Activated CD8-positive, alpha-beta T cell treated with anti-CD3 and anti-CD28 coated beads, Interleukin-2, amount 10 ng/mL, durations not matched to agents 7 days and 5 days (primary cell): ENCODE measurements at regions not wholly inside any gene's neighbourhood (a gene's known extent, or its start where the extent isn't known, plus 50 kb on each side); places are given as distances from the start of the nearest gene placed in this dataset.

Source experiments
- ATAC-seq: fragments of 150-1000 bp; cut with Tn5 transposase; one replicate; pipeline ENCODE4 v1.10.0; 2021; ENCODE audit warnings: moderate library complexity
- CTCF ChIA-PET: fragments of 350-600 bp; sonication (Branson Sonifier 250); formaldehyde crosslinking; loops from one replicate; lab custom pipeline; 2021; ENCODE audit warnings: antibody characterized with exemption; lab: Charles Lee
- POLR2A ChIA-PET: fragments of 350-600 bp; sonication (Branson Sonifier 250); formaldehyde crosslinking; loops from one replicate; lab custom pipeline; 2021; ENCODE audit warnings: antibody characterized with exemption; lab: Charles Lee
- DNase-seq: peaks from one replicate; pipeline ENCODE4 v3.0.0-alpha.2; 2020
- H3K27ac Mint-ChIP-seq: one replicate; pipeline ENCODE4 v1.8.0; 2021; ENCODE audit warnings: mild to moderate bottlenecking, mixed read lengths
- H3K27me3 Mint-ChIP-seq: one replicate; pipeline ENCODE4 v1.8.0; 2021; ENCODE audit warnings: low read depth, mixed read lengths
- H3K36me3 Mint-ChIP-seq: one replicate; pipeline ENCODE4 v1.8.0; 2021; ENCODE audit warnings: low read depth, mixed read lengths
- H3K4me1 Mint-ChIP-seq: one replicate; pipeline ENCODE4 v1.8.0; 2021; ENCODE audit warnings: low read depth, mixed read lengths
- H3K4me3 Mint-ChIP-seq: one replicate; pipeline ENCODE4 v1.8.0; 2021; ENCODE audit warnings: mild to moderate bottlenecking, mixed read lengths
- H3K9me3 Mint-ChIP-seq: one replicate; pipeline ENCODE4 v1.8.0; 2022; ENCODE audit warnings: mixed read lengths; ENCODE audit not compliant: insufficient read depth

DNA sequence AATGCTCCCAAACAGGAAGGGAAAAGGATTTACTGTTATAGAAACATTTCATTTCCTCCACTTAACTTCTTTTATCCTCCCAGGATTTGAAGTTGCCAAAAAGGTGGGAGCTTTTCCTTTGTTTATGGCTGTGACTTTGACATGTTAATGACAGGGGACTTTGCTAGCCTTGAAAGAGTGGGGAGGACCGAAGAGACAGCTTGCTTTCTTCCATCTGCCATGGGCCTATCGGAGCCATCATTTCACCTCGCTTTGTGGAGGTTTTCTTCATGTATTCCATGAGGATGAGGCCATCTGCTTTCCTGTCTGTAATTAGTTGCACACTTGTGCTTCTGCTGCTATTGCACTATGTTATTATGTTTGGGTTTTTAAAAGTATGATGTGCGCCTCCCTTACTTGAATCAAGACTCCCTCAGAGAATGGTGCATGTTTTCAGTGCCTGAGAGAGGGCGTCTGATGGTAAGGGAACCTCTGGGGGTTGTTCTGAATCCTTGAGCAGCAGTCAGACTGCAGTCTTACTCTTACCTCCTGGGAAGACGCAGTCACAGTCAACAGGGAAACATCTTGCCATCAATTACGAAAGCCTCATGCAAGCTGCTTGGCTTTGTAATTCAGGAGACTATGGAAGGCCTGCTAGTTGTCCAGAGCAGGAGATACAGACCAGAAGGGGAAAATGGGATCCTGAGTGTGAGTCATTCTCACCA is 173.3 kb upstream of the MGAT5 start:
- ATAC-seq, result no peak
- H3K27me3 Mint-ChIP-seq, result peaks cover 9% of the 10 kb centered on the region
- ChIA-PET CTCF (no interaction called here), POLR2A (no interaction called here)
- H3K36me3 Mint-ChIP-seq, result no peaks in the 10 kb centered on the region
- DNase-seq, result no peak
- no peak overlapping the region for H3K4me3 Mint-ChIP-seq
- no peaks in the 10 kb centered on the region for H3K9me3 Mint-ChIP-seq
- H3K4me1 Mint-ChIP-seq, result no peaks in the 10 kb centered on the region
- no peak overlapping the region for H3K27ac Mint-ChIP-seq

DNA sequence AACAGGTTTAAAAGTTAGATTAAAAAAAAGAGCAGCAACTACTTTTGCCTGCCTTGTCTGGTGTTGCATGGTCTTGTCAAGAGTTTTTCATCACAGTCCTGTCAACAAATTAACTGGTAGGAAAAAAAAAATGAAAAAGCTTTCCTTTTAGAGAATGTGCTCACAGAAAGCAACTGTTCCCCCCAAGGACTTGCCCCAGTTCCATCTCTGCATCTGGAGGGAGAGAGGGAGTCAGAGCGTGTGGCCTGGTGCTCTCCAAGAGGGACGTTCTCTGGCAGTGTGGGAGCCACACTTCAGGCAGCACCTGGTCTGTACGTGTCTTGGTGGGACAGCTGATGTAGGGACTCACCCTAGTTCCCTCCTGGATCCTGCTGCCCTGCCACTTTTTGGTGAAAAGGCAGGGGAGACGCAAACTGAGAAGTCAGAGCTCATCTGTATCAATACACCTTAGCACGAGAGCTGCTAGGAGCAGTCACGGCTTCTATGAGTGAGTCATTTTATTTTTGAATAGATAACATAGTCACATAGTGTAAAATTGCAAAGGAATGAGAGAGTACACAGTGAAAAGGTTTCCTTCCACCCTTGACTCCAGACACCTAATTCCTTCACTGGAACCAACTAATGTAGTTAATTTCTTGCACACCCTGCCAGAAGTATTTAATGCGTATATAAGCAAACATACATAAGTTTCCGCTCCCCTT is 172.5 kb upstream of the MGAT5 start:
- ChIA-PET POLR2A (no interaction called here), CTCF (no interaction called here)
- DNase-seq (no peak), ATAC-seq (no peak)
- Mint-ChIP-seq H3K27ac (no peak overlapping the region), H3K4me1 (no peaks in the 10 kb centered on the region), H3K9me3 (no peaks in the 10 kb centered on the region), H3K4me3 (no peak overlapping the region), H3K36me3 (no peaks in the 10 kb centered on the region), H3K27me3 (peaks cover 9% of the 10 kb centered on the region)

DNA sequence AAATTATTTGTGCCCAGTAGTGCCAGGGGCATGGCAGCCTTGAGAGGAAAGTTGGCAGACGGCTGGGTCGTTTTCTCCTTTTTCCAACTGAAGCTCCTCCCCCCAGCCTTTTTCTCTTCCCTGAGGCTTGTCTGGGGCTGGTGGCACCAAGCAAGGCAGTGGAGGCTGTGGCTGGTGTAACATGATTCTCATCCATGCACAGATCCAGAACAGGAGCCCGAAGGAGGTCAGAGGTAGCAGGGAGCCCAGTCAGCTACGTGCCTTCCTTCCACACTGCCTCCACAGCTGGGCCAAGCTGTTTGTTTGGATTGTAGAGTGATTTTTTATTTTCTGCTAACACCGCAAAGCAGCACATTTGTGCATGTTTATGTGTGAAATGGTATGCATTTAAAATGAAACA is 170.3 kb upstream of the MGAT5 start:
- ChIA-PET CTCF (no interaction called here), POLR2A (no interaction called here)
- Mint-ChIP-seq H3K27me3 (peaks cover 8% of the 10 kb centered on the region), H3K27ac (no peak overlapping the region), H3K4me3 (no peak overlapping the region), H3K36me3 (no peaks in the 10 kb centered on the region), H3K9me3 (no peaks in the 10 kb centered on the region), H3K4me1 (no peaks in the 10 kb centered on the region)
- DNase-seq, result no peak
- ATAC-seq, result no peak

DNA sequence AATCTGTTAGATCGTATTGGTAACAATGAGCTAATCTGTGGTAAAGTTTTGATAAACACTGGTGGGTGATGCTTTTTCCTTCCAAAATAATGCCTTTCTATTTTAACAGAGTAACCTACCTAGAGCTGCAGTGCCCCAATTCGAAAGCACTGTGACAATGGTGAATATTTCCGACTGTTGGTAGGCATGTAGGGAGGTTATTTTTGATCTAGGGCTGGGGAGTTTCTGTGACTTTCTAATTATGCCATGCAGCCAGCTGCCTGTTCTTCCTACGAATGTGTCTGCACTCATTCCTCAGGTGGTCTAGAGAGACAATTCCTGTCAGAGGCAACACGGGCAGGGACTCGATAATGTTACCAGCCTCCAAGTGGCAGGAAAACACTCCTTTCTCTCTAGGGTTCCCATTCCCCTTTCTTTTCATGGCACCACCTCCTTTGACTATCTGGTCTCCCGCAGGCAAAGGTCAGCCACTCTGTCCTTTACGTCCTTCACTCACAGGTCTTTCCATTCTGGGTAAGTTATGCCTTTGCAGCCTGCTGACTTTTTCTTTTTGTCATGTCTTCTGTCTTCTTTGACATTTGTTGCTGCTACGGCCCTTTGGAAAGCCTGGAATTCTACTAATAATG is 167.2 kb upstream of the MGAT5 start:
- H3K27ac Mint-ChIP-seq, result no peak overlapping the region
- no peak overlapping the region for H3K4me3 Mint-ChIP-seq
- ATAC-seq, result no peak
- no peaks in the 10 kb centered on the region for H3K9me3 Mint-ChIP-seq
- ChIA-PET CTCF (no interaction called here), POLR2A (no interaction called here)
- H3K27me3 Mint-ChIP-seq, result peaks cover 8% of the 10 kb centered on the region
- no peaks in the 10 kb centered on the region for H3K4me1 Mint-ChIP-seq
- DNase-seq, result no peak
- no peaks in the 10 kb centered on the region for H3K36me3 Mint-ChIP-seq

DNA sequence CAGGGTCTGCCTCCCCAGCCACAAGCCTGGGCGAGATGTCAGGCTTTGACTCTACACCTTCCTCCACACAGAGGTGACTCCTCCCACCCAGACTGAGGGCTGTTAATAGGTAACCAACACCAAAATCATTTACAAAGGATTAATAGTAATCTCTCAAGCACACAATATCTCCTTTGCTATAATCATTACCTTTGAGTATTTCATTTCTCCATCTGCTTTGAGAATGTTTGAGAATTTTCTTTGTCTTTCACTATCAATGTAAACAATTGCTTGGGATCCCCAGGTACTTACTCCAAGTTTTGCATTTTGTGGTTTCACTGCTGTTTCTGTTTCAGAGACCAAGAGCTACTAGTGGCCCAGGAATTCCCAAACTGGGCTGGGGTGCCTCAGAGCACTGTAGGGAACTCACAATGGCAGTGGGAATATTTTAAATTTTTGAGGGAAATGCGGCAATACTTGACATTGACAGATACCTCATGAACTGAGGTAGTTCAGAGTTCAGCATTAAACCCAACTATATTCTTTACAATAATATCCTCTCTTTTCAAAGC is 166.4 kb upstream of the MGAT5 start:
- no peaks in the 10 kb centered on the region for H3K9me3 Mint-ChIP-seq
- ChIA-PET POLR2A (no interaction called here), CTCF (no interaction called here)
- DNase-seq, result no peak
- no peak overlapping the region for H3K4me3 Mint-ChIP-seq
- H3K36me3 Mint-ChIP-seq, result no peaks in the 10 kb centered on the region
- H3K27me3 Mint-ChIP-seq, result peaks cover 5% of the 10 kb centered on the region
- no peak for ATAC-seq
- H3K4me1 Mint-ChIP-seq, result no peaks in the 10 kb centered on the region
- H3K27ac Mint-ChIP-seq, result no peak overlapping the region

DNA sequence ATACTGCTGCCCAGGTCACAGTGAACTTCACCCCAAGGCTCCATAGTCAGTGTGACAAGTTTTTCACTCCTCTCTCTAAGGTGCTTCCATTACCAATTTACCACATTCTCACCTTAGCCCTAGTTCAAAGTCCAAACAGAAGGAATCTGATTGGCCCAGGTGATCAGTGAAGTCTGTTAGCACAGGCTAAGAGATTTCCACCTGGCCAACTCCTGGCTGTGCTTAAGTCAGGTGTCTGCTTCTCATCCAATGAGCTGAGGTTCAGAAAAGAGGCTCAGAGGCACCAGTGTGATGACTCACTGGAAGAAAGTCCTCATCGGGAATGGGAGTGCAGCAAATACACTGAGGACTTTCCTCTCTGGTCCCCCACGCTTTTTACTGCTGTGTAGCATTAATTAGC is 164.4 kb upstream of the MGAT5 start:
- CTCF ChIA-PET, result no interaction called here

DNA sequence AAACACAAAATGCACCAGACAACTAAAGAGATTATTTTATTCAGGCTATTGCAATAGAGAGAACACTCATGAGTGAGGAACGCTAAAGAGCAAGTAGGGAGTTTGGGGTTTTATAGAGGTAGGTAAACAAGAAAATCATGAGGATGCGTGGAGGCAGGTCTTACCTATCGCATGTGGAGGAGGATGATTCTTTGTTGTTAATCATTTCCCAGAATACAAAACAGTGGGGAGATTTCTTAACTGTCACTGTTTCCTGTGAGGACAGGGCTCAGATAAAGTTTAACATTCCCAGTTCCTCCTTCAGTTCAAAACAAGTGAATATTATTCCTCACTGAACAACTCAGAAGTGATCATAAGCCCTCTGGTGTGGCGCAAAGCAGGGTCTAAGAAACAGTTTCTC is 156.1 kb upstream of the MGAT5 start:
- H3K36me3 Mint-ChIP-seq, result no peaks in the 10 kb centered on the region
- no peaks in the 10 kb centered on the region for H3K9me3 Mint-ChIP-seq
- ChIA-PET POLR2A (no interaction called here), CTCF (no interaction called here)
- peaks cover 14% of the 10 kb centered on the region for H3K27me3 Mint-ChIP-seq
- H3K27ac Mint-ChIP-seq, result no peak overlapping the region
- H3K4me3 Mint-ChIP-seq, result no peak overlapping the region
- DNase-seq (no peak), ATAC-seq (no peak)
- H3K4me1 Mint-ChIP-seq, result no peaks in the 10 kb centered on the region

More for the DNA sequence above, 164.4 kb upstream of the MGAT5 start:
- DNase-seq, result no peak
- POLR2A ChIA-PET, result no interaction called here
- Mint-ChIP-seq H3K36me3 (no peaks in the 10 kb centered on the region), H3K9me3 (no peaks in the 10 kb centered on the region), H3K27me3 (peaks cover 5% of the 10 kb centered on the region), H3K27ac (no peak overlapping the region), H3K4me3 (no peak overlapping the region), H3K4me1 (no peaks in the 10 kb centered on the region)
- no peak for ATAC-seq

DNA sequence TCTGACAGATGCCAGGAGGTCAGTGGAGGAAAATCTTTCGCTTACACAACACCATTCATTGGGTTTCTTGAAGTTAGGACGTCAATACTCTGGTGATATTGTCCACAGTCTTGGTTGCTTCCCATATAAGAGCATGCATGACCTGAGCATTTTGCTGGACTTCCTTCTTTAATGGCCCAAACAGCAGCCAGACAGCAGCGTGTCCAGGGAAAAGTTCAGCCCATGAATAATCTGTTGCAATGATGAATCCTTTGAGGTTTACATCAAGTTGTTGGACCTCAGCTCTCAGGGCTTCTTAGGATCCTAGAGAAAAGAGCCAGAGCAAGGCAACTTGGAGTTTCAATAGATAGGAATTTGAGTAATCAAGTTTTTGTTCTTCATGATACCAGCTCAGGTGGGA is 155.6 kb upstream of the MGAT5 start:
- Mint-ChIP-seq H3K4me1 (no peaks in the 10 kb centered on the region), H3K9me3 (no peaks in the 10 kb centered on the region), H3K36me3 (no peaks in the 10 kb centered on the region), H3K27me3 (peaks cover 14% of the 10 kb centered on the region), H3K27ac (no peak overlapping the region), H3K4me3 (no peak overlapping the region)
- ChIA-PET CTCF (interaction anchor here (0.6 kb wide), 1 partner anchor 61 kb away, joined by 4 read pairs; no protein-coding TSS in a partner anchor), POLR2A (no interaction called here)
- DNase-seq, result no peak
- no peak for ATAC-seq

DNA sequence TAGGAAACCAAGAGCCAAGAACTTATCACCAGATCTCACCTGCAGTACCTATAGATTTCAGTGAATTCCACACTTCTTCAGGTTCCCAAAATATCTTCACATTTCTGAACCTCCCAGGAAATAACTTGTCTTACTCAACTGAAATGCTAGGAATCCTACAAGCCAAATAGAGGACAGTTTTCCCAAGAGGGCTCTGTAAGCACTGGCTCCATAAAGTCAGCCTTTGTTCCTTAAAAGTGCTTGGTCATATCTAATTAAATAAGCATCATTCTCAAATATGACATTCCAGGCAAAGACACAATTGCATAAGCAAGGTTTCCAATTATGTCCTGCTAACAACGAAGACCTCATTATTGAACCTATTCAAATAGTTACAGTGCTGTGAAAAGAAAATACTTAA is 154.6 kb upstream of the MGAT5 start:
- Mint-ChIP-seq H3K4me1 (peaks cover 2% of the 10 kb centered on the region), H3K9me3 (no peaks in the 10 kb centered on the region), H3K27ac (no peak overlapping the region), H3K36me3 (no peaks in the 10 kb centered on the region), H3K27me3 (peaks cover 14% of the 10 kb centered on the region), H3K4me3 (no peak overlapping the region)
- ATAC-seq (no peak), DNase-seq (no peak)
- CTCF ChIA-PET, result no interaction called here
- POLR2A ChIA-PET, result no interaction called here

DNA sequence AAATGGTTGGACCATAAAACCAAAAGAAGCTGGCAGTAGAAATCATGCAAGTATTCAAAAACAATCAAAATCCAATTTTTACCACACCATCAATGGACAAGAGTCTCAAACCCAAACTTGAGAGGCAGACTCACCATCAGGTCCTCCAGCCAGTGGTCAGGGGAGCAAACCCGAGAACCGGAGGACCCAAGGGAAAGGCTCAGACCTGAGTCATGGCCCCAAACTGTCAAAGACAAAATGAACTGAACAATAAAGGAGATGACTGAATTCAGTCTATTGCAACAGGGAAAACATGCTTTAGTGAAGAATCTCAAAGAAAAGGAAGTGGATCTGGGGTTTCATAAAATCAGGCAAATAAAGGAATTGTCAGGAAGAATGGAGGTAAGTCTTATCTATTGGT is 150.7 kb upstream of the MGAT5 start:
- DNase-seq (no peak), ATAC-seq (no peak)
- POLR2A ChIA-PET, result no interaction called here
- H3K36me3 Mint-ChIP-seq, result no peaks in the 10 kb centered on the region
- no peak overlapping the region for H3K27ac Mint-ChIP-seq
- CTCF ChIA-PET, result interaction anchor here (1.4 kb wide), 1 partner anchor 15 kb away, joined by 6 read pairs; no protein-coding TSS in a partner anchor
- no peak overlapping the region for H3K4me3 Mint-ChIP-seq
- H3K27me3 Mint-ChIP-seq, result peaks cover 7% of the 10 kb centered on the region
- no peaks in the 10 kb centered on the region for H3K9me3 Mint-ChIP-seq
- H3K4me1 Mint-ChIP-seq, result peaks cover 14% of the 10 kb centered on the region

DNA sequence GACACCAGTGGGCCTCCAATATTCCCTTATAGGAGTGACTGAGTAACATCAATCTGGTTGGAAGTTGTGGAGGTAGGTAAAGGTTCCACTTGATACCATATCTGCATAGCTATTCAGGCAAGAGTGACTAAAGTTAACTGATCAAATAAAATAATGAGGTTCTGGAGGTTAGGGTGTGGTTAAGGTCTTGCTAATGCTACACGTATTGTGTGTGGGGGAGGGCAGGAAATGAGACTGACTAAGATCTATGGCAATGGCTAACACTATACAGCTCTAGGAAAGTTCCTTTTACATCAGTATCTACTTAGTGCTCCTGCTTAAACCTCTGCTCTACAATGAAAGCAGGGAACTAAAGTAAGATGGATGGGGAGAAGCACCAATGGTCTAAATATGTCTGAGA is 149.1 kb upstream of the MGAT5 start:
- ATAC-seq, result peak; percentile 82
- Mint-ChIP-seq H3K27me3 (peaks cover 5% of the 10 kb centered on the region), H3K4me1 (peaks cover 14% of the 10 kb centered on the region), H3K27ac (no peak overlapping the region), H3K9me3 (no peaks in the 10 kb centered on the region), H3K4me3 (no peak overlapping the region), H3K36me3 (no peaks in the 10 kb centered on the region)
- ChIA-PET CTCF (interaction anchor here (1.2 to 2.3 kb wide), 2 partner anchors 14 to 347 kb away, joined by 3 to 13 read pairs; no protein-coding TSS in a partner anchor), POLR2A (no interaction called here)
- DNase-seq, result peak; percentile 57

DNA sequence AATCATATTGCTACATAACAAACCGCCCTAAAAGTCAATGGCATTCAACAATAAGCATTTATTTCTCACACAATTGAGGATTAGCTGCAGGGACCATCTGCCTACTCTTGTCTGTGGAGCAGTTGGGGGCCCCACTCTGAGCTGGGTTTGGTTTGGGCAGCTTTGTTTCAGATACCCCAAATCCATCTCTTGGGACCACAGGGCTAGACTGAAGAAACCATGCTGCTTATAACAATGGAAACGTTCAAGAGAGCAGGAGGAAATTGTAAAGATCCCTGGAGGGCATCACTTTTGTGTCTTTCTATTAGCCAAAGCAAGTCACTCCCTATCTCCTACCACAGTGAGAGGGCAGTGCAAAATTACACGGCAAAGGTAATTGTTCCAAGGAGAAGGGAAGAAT is 146.5 kb upstream of the MGAT5 start:
- POLR2A ChIA-PET, result no interaction called here
- no peaks in the 10 kb centered on the region for H3K36me3 Mint-ChIP-seq

More for the DNA sequence above, 146.5 kb upstream of the MGAT5 start:
- Mint-ChIP-seq H3K4me3 (no peak overlapping the region), H3K4me1 (peaks cover 14% of the 10 kb centered on the region), H3K27ac (no peak overlapping the region), H3K9me3 (peaks cover 4% of the 10 kb centered on the region), H3K27me3 (no peaks in the 10 kb centered on the region)
- DNase-seq (no peak), ATAC-seq (no peak)
- CTCF ChIA-PET, result interaction anchor here (1.7 kb wide), 1 partner anchor 10 kb away, joined by 3 read pairs; no protein-coding TSS in a partner anchor
